HG03025 (cell line): ENCODE measurements at regions not wholly inside any gene's neighbourhood (a gene's known extent, or its start where the extent isn't known, plus 50 kb on each side); places are given as distances from the start of the nearest gene placed in this dataset.
"Not testable (repeated sequence)": the region's sequence is repeated elsewhere in the genome, so short reads cannot be mapped to it uniquely, and the experiment has no call there.

Source experiments
- ATAC-seq: cut with Tn5 transposase; IDR thresholded peaks from one replicate; pipeline ENCODE4 v1.9.1; 2021; ENCODE audit warnings: mild to moderate bottlenecking, moderate library complexity; ENCODE audit not compliant: unreplicated experiment, low FRiP score

DNA sequence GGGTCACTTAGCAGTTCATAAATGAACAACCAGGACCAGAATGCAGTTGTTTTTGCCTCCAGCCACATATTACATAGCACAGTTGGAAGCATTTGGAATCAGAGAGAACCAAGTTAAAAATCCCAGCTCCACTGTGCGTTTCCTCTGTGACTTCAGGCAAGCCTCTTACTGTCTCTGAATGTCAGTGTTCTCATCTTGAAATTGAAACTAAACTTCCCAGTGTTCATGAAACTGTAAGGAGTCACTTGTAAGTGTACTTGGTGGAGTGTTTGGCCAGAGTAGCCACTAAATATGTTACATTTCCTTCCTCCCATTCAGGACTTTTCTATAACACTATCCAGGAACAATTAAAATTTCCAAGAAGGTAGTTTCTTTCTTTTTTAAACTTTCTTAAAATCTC is 276.8 kb downstream of the KCNRG start:
- no peak for ATAC-seq

DNA sequence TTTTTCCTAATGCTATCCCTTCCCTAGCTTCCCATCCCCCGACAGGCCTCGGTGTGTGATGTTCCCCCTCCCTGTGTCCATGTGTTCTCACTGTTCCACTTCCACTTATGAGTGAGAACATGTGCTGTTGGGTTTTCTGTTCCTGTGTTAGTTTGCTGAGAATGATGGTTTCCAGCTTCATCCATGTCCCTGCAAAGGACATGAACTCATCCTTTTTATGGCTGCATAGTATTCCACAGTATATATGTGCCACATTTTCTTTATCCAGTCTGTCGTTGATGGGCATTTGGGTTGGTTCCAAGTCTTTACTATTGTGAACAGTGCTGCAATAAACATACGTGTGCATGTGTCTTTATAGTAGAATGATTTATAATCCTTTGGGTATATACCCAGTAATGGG is 279.2 kb downstream of the KCNRG start:
- not testable (repeated sequence) for ATAC-seq

DNA sequence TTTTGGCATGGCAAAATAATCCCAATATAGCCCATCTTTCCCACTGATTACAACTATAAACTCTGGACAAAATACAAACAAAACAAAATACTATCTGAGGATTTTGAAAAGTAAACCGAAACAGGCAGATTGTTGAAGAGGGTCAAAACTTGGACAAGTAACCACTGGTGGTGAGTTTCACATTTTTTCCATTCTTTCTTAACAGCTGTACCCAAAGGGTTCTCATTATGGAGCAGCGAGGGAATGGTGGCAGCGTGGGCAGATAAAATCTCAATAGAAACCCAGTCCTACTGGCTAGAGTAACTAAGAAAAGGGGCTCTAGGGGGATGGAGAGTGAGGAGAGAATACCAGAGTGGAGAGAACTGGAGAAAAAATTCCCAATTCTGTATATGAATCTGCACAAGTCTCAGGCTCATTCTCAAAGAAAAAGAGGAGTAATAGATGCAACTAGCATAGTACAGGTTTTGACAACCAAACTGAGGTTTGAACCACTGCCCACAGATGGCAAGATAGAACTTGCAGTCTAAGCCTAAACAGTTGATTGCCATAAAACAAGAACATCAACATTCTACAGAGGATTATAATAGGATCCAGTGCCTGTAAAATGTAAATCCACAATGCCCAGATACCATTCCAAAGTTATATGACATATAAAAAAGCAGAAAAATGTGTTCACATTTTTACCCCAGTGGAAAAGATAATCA is 284.5 kb downstream of the KCNRG start:
- no peak for ATAC-seq

DNA sequence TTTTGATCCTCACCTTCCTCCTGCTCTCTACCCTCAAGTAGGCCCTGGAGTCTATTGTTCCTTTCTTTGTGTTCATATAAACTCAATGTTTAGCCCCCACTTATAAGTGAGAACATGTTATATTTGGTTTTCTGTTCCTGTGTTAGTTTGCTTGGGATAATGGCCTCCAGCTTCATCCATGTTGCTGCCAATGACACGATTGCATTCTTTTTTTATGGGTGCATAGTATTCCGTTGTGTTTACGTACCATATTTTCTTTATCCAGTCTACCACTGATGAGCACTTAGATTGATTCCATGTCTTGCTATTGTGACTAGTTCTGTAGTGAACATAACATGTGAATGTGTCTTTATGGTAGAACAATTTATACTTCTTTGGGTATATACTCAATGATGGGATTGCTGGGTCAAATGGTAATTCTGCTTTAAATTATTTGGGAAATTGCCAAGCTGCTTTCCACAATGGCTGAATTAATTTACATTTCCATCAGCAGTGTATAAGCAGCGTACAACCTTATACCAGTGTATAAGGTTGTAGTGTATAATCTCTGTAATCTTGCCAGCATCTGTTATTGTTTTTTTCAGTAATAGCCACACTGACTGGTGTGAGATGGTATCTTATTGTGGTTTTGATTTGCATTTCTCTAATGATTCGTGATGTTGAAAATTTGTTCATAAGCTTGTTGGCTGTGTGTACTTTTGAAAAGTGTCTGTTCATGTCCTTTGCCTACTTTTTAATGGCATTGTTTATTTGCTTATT is 288.9 kb downstream of the KCNRG start:
- no peak for ATAC-seq

DNA sequence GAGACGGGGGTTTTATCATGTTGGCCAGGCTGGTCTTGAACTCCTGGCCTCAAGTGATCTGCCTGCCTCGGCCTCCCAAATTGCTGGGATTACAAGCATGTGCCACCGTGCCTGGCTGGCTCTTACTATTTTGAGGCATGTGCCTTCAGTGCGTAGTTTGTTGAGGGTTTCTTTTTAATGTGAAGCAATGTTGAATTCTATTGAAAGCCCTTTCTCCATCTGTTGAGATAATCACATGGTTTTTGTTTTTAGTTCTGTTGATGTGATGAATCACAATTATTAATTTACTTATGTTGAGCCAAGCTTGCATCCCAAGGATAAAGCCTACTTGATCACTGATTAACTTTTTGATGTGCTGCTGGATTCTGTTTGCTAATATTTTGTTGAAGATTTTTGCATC is 290.9 kb downstream of the KCNRG start:
- ATAC-seq = no peak

DNA sequence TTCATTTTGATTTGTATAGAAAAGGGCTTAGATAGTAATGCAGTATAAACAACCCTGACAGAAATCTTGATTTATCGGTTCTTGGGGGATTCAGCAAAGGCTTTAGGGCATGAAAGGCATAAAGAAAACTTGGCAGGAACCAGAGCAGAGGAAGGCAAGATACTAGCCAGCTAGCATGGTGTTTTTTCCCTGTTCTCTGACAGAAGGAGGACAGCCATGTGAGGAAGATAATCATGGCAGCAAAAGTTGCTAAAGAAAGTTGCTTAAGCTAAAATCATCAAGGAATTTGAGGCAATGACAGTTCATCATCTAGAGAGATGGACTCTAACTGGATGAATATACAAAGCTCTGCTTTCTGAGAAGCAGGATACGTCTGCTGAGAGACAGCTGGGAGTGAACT is 294.1 kb downstream of the KCNRG start:
- ATAC-seq = no peak

DNA sequence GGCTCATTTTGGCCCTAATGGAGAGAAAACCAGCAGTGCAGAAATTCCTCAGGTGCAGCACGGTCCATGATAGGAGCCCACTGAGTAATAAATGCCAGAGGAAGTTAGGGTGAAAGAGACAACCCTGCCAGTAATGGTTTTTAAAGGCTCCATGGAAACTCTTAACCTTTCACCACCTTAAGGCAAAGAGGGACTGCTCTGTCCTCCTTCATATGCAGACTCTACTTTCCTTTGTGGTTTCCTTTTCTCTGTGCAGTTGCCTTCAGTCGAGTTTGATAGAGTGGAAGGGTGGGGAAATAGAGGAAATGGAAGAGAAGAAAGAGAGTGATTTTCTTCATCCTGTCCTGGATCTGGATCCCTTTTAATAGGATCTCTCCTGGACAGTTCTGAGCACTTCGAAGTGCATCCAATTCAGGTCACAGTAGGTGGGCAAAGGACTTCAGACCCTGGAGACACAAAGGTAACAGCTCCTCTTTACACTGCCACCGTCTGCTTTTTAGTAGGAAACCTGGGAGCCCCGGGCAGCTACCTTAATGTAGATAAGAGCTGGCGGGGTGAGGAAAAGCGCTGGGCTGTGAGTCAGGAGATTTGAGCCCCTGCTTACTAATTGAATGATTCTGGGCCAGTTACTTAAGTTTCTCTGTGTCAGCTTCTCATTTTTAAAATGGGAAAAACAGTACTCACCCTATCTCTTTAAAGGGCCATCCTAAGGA is 294.8 kb downstream of the KCNRG start:
- ATAC-seq = no peak

DNA sequence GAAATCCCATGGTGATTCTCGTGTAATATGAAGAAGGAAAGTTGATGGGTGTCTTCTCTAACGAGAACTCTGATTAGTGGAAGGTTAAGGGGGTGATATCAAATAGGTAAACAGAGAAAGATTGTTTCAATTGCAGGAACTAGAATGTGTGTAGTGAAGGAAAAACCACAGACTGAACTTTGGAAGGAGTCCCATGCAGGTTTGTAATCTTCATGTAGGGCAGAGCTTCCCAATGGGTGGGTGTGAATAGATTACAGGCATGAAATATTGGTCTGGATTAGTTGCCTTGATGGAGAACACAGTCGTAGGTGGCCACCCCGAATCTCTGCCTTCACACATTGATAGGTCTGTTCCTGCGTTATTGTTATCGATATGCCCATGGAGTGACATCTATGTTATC is 295.5 kb downstream of the KCNRG start:
- no peak for ATAC-seq

DNA sequence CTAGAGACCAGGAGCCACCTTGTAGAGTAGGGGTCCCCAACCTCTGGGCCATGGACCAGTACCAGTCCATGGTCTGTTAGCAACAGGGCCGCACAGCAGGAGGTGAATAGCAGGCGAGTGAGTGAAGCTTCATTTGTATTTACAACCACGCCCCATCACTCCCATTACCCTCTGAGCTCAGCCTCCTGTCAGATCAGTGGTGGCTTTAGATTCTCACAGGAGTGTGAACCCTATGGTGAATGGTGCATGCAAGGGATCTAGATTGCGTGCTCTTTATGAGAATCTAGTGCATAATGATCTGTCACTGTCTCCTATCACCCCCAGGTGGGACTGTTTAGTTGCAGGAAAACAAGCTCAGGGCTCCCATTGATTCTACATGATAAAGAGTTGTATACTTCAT is 303.6 kb downstream of the KCNRG start:
- no peak for ATAC-seq

DNA sequence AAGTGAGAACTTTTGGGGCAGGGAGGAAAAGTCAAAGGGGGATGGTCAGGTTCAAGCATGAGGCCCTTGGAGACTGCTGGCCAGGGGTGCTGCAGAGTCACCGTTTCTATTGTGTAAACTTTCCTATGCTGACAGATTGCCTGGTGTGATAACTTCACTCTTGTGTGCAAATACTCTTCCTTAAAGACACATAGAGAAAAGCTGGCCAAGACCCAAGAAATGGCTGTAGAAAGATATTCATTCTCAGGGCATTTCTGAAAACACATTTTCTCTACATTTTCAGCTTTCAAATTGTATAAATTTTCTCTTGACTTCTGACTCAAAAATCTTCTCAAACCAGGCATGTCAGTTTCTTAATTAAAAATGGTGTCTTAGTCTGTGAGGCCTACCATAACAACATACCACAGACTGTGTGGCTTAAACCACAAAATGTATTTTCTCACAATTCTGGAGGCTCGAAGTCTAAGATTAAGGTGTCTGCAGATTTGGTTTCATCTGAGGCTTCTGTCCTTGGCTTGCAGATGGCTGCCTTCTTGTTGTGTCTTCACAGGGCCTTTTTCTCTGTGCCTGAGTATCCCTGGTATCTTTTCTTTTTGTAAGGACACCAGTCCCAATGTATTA is 304.5 kb downstream of the KCNRG start:
- no peak for ATAC-seq

DNA sequence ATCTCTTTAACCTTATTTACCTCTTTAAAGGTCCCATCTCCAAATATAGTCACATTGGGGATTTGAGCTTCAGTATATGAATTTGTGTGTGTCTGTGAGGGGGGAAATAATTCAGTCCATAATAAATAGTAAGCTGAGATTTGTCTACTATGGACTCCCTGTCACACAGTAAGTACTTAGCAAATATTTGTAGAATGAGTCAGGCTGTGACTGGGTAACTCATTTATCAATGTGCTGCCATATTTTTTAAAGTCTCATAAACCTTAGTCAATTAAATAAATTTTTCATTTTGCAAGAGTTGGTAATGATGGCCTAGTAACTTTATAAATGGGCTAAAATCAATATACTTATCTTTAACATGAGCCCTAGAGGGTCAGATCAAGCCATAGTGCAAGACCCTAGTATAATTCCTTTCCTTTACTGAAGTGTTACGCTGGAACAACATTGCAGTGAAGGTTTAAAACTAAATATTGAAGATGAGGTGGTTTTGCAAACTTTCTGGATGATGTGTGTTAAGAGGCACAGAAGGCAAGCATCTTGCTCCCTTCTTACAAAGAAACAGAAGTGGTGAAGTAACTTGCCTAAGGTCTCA is 305.1 kb downstream of the KCNRG start:
- ATAC-seq = no peak

DNA sequence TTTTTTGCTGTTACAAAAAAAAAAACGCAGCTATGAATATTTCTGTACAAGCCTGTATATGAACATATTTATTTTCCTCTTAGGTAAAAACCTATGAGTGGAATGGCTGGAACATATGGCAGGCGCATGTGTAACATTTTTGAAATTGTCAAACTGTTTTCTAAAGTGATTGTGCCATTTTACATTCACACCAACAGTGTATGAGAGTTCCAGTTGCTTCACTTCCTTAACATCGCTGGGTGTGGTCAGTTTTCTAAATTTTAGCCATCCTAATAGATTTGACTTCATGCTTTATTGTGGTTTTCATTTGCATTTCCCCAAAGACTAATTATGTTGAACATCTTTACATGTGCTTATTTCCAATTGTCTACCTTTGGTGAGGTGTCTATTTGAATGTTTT is 306.8 kb downstream of the KCNRG start:
- ATAC-seq = no peak

DNA sequence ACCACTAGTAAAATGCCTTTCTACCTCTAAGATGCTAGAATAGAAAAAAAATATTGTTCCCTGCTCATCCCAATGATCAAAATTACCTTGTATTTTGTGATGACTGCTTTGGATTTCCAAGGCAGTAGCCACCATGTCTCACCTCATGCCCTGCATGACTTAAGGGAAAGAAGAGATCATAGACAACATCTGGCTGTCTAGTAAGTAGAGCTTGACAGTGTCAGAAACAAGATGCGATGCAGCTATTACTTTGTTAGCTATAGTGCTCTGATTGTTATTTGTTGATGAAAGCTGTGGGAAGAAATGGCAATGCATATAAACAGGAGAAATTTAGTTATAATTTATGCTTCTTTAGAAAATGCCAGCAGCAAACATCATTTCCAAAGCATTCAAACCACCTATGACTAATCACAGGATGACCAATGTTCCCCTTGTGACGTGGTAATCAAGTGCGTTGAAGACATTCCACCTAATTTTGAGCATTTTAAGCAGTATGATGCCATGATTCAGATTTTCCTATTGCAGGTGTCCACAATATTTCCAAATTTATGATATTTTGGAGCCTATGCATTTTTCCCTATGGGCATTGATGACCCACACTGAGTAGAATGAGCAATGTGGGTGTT is 308.3 kb downstream of the KCNRG start:
- ATAC-seq = no peak

DNA sequence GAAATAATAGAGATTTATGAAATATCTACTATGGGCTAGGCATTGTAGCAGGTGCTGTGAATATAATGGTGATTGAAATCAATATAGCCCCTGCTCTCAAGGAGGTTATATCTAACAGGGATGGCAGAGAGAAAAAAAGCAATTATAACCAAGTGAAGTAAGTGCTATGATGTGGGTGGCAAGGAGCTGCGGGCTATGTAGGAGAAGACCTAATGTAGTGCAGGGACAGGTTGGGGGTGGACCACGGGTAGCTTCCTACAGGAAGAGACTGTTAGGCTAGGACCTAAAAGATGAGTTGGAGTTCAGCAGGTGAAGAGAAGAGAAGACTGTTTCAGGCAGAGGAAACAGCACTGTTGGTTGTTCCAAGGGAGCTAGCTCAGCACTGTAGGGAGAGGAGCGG is 311.0 kb downstream of the KCNRG start:
- ATAC-seq = no peak

DNA sequence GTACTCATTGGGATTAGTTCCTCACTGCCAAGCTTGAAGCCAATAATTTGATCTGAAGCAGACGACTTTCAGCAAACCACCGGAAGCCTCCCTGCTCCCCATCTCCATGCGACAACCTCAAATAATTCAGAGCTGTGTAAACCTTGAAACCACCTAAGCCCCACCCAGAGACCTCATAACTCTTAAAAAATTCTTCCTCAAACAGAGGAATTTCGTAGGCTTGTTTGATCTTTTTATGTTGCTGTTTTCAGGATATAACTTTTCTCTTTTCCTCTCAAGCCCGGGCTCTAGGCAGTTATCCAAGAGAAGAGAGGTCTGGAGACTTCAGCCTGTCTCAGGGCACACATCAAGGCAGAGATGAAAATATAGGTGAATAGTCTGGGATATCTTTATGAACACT is 311.6 kb downstream of the KCNRG start:
- no peak for ATAC-seq

DNA sequence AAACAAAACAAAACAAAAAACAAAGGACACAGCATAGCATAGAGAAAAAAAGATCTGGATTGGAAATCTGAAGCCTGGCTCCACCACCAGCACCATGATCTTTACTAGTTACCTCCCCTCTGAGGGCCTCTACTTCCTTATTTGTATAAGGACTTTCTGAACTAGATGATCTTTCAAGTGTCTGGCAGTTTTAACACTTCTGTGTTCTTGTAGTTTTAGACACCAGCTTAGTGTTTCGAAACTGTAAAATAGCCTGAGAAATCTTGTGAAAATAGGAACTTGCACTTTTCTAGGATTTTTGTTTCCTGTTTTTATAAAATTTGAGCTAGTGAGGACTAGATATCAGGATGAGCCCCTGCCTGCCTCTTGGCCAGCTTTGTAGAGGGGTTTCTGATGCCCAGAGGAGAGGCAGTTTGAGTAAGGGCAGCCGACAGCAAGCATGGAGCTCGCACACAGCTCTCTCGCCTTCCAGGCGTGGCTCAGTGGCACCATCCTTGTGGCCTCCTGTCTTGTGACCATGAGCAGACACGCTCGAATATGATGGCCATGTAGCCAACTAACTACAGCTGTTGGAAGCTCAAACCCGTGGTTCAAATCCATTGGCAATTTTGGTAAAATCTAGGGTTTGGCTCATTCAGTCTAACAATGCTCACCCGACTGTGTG is 319.0 kb downstream of the KCNRG start:
- no peak for ATAC-seq

DNA sequence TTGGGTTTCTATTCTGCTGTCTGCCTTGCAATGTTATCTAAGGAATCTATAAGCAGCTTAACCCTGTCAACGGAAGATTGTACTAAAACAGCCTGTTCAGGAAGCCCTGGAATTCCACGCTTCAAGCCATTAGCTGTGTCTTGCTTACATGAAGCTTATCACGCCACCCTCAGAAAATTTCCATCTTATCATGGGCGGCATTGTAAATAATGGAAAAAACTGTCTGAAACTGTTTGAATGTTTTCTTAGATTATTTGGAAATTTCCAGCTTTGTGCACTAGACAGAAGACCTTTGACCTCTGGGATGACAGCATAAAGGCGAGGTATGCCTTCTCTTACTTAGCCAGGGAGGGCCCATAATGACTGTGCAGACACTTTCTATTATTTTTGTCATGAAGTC is 319.7 kb downstream of the KCNRG start:
- ATAC-seq = no peak

DNA sequence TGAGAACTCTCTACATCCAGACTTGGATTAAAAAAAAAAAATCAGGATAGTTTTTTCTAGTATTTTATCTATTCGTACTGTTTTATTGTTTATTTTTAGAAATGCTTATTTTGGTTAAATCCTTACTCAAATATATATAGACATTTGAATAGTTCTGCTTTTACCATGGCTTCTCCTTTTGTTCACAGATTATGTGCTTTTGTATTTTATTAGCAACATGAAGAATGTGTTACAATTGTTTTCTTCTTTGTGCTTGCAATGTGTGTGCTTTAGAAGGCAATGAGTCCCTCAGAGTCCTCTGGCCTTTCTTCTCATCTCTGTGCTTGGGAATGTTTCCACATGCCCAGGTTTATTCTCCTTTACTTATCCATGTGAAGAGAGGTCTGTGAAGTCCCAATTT is 324.0 kb downstream of the KCNRG start:
- no peak for ATAC-seq

DNA sequence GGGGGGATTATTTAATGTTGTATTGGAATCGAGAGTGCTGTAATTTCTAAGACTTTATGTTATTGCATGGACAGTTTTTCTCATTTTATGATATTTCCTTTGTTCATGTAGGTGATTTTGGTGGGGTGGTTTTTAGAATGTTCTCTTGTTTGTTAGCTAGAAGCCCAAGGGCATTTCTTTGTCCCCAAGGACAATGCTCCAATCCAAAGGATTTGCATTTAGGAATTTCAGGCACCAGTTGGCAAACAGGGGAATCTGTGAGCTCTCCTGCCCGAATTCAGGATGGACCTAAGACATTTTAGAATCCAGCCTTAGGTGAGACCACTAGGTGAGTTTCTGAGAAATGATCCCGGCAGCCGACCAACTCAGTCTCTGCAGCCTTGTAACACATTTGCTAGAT is 324.9 kb downstream of the KCNRG start:
- ATAC-seq = no peak
